ENCODE measurements at regions not wholly inside any gene's neighbourhood (a gene's known extent, or its start where the extent isn't known, plus 50 kb on each side); places are given as distances from the start of the nearest gene placed in this dataset.

DNA sequence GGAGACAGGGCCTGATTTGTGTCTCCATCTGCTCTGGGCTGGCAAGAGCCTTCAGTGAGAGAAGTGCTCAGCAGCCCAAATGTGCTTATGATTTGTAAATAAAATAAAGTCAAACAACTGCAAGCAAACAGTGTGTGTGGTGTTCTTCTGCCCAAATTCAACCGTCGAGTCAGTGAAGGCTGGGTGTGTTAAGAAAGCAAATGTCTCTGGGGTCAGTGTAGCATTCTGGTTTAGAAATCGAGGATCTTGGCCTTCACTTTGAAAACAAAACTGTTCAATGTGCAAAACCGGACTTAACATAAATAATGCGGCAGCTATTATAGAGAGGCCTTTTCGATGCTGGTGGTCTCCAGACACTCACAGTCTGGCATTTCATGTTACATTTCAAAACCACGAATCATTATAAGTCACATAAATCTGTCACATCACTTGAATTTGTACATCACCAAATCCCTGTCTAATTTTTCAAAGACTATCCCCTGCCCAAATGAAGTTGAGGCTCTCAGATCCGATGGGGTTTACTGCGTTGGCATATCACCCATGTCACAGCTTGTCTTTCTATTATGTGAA lies 158.6 kb upstream of the MYOCD start:
- no peak overlapping the region for H3K4me3 ChIP-seq (replicated peaks; ENCODE audit: low read depth, low read length)
- no peak for DNase-seq (ENCODE audit: extremely low read depth, low read depth)
- TF ChIP-seq, protein P1, sequence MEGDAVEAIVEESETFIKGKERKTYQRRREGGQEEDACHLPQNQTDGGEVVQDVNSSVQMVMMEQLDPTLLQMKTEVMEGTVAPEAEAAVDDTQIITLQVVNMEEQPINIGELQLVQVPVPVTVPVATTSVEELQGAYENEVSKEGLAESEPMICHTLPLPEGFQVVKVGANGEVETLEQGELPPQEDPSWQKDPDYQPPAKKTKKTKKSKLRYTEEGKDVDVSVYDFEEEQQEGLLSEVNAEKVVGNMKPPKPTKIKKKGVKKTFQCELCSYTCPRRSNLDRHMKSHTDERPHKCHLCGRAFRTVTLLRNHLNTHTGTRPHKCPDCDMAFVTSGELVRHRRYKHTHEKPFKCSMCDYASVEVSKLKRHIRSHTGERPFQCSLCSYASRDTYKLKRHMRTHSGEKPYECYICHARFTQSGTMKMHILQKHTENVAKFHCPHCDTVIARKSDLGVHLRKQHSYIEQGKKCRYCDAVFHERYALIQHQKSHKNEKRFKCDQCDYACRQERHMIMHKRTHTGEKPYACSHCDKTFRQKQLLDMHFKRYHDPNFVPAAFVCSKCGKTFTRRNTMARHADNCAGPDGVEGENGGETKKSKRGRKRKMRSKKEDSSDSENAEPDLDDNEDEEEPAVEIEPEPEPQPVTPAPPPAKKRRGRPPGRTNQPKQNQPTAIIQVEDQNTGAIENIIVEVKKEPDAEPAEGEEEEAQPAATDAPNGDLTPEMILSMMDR (IDR thresholded peaks at IDR 0.05; ENCODE audit: low read depth, low read length, missing control alignments) = no peak

DNA sequence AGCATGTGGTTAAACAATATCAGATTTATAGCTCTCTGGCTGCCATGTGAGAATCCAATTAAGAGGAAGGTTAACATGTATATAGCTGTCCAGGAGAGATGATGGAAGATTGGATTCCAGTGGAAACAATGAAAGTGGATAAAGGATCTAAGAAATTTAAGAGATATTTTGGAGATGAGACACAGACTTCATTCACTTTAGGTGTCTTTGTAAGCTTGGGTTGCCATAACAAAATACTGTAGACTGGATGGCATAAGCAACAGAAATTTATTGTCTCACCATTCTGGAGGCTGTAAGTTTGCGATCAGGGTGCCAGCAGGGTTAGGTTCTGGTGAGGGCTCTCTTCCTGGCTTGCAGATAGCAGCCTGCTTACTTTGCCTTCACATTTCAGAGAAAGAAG lies 155.9 kb upstream of the MYOCD start:
- no peak for DNase-seq (ENCODE audit: extremely low read depth, low read depth)
- TF ChIP-seq, protein P1 (IDR thresholded peaks at IDR 0.05; ENCODE audit: low read depth, low read length, missing control alignments) = no peak
- no peak overlapping the region for H3K4me3 ChIP-seq (replicated peaks; ENCODE audit: low read depth, low read length)

DNA sequence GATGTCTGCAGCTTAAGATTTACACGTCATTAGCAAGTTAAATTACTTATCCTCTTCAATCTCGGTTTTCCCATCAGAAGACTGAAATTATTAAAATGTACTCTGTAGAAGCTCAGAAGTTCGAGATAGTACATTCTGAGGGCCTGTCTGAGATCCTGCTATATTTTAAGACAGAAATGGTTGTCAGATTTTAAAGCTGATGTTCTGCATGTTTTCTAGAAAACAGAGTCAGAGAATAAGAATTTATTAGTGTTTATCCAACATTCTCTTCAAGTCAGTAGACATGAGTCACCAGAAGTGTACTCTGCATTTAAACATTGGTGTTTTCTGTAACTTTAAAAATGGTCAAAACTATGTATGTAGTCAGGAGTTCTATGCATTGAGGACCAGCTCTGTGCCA lies 155.2 kb upstream of the MYOCD start:
- TF ChIP-seq, protein P1 (IDR thresholded peaks at IDR 0.05; ENCODE audit: low read depth, low read length, missing control alignments) = no peak
- no peak overlapping the region for H3K4me3 ChIP-seq (replicated peaks; ENCODE audit: low read depth, low read length)
- no peak for DNase-seq (ENCODE audit: extremely low read depth, low read depth)

DNA sequence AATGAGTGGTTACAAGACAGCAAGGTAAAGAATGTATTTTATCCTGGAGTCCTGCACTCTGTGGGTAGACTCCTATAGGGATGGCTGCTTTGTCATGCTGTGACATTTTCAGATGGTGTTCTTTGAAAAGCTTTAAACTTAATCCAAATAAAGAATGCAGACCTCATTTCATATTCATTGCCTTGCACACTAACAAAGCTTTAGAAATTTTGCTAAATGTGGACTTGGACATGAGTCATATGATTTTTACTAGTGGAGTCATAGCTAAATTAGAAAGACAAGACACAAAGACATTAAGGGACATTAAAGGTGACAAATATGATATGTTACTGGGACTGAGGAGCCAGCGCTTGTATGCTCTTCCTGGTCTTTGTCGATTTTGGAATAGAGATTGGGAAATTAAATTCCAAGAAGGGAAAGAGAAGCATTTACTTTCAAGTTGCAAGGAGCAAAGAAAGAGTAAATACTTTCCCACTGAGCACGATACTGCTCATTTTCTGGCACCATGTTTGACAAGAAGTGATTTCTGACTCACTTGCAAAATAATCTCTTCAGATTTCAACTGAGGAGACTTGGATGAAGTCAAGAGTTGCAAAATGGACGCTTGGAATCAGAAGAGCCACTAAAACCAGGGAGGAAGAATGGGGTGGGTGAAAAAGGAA lies 152.9 kb upstream of the MYOCD start:
- TF ChIP-seq, protein P1 (IDR thresholded peaks at IDR 0.05; ENCODE audit: low read depth, low read length, missing control alignments) = no peak
- no peak overlapping the region for H3K4me3 ChIP-seq (replicated peaks; ENCODE audit: low read depth, low read length)
- DNase-seq (ENCODE audit: extremely low read depth, low read depth) = no peak

DNA sequence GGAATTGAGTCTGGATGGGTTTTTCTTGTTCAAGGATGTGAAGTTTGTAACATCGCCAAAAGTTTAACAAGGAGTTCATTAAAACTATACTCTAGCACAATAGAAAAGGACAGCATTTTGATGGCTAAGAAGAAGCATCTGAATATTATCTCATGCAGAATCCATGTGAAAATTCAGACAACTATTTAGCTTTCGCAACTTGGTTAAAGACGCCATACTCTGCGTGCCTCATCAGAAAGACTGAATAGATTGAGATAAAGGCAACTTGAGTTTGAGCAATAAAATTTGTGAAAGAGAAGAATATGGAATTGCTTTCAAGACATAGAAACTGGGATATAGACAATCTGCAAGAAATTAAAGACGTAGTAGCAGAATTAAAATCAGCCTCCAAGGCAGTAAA lies 151.1 kb upstream of the MYOCD start:
- H3K4me3 ChIP-seq (replicated peaks; ENCODE audit: low read depth, low read length) = no peak overlapping the region
- TF ChIP-seq, protein P1 (IDR thresholded peaks at IDR 0.05; ENCODE audit: low read depth, low read length, missing control alignments) = no peak
- DNase-seq (ENCODE audit: extremely low read depth, low read depth) = no peak

DNA sequence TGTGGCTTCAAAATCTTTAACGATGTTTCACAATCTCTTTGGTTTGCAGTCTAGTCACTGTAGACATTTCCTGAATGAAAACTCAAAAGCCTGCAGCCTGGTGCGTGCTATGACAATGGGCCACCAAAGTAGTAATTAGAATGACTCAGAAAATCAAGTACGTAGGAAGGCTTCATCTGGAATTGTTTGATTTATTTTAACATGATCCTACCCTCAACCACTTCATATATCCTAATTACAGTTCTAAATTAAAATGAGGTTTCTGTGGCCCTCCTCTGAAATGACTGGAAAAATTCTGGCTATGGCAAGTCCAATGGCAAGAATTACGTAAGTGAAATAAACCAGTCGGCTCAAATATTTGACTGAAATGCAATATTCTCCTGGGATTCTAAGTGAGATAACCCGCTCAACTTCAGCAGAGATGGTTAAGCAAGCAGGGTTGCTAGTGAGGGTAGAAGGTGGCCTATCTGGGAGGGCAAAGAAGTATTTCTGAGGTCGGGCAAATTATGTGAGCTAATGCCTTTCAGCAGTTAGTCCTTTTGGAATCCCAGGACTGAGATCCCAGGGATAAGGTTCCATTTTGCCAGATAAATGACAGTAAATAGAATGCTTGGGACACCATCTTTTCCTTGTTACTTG lies 145.6 kb upstream of the MYOCD start:
- DNase-seq (ENCODE audit: extremely low read depth, low read depth) = no peak
- no peak overlapping the region for H3K4me3 ChIP-seq (replicated peaks; ENCODE audit: low read depth, low read length)
- TF ChIP-seq, protein P1 (IDR thresholded peaks at IDR 0.05; ENCODE audit: low read depth, low read length, missing control alignments) = no peak
